K562 (cell line): ENCODE measurements at regions not wholly inside any gene's neighbourhood (a gene's known extent, or its start where the extent isn't known, plus 50 kb on each side); places are given as distances from the start of the nearest gene placed in this dataset.

Experiments used
- ATAC-seq: fragments of 200-7000 bp; cut with Tn5 transposase; 3 replicates; pipeline ENCODE4 v1.9.1; 2020; ENCODE audit warnings: moderate library complexity
- BruUV-seq: library from RNA; stranded (reverse); fragments of 400-500 nt; replicated peaks from 2 replicates; lab custom pipeline; 2021; lab: Mats Ljungman, UMichigan
- CTCF ChIA-PET: fragments of 300-600 bp; formaldehyde crosslinking; extraction: SDS; loops from one replicate; lab custom pipeline; 2021; ENCODE audit warnings: low intra/inter-chr PET ratio; lab: Yijun Ruan, JAX
- POLR2A ChIA-PET: fragments of 300-600, 350-650 bp; sonication (Branson Sonifier 250); formaldehyde crosslinking; extraction: SDS; loops from one replicate; lab custom pipeline; 2021; ENCODE audit warnings: antibody characterized with exemption, inconsistent platforms; lab: Yijun Ruan, JAX
- DNase-seq, 4 experiments: peaks; one replicate each; pipeline versions ENCODE4 v3.0.0 to v3.0.0-alpha.2; 2011 to 2018; ENCODE audit warnings: low spot score in 3 of 4, mixed read lengths in 3 of 4; ENCODE audit errors: extremely low read depth in 1 of 4
- FAIRE-seq: peaks from 2 replicates; lab custom pipeline; 2011; peaks lifted over from hg19 to GRCh38; lab: Jason Lieb, UNC
- H2AFZ ChIP-seq: 2 replicates; pipeline ENCODE4 v1.6.0; 2011; ENCODE audit warnings: low read depth, low read length, control low read depth, inconsistent platforms
- H3K27ac ChIP-seq: fragments of 200-600 bp; 3 replicates; pipeline ENCODE4 v1.8.0; 2011; ENCODE audit warnings: low read depth, mild to moderate bottlenecking, control low read depth, inconsistent platforms, low read length, moderate library complexity, mixed read lengths; ENCODE audit errors: extremely low read depth
- H3K27me3 ChIP-seq, 2 experiments: fragments of 300-600 bp in 1 of 2; 2 replicates in 1 of 2; 3 replicates in 1 of 2; pipeline versions ENCODE4 v1.6.0 to v1.8.0; 2011; ENCODE audit warnings: inconsistent platforms in 2 of 2, low read length in 2 of 2, mild to moderate bottlenecking in 1 of 2, mixed read lengths in 1 of 2, moderate library complexity in 1 of 2; ENCODE audit not compliant: control insufficient read depth in 2 of 2, insufficient read depth in 2 of 2
- H3K36me3 ChIP-seq: fragments of 300-600 bp; 3 replicates; pipeline ENCODE4 v1.8.0; 2011; ENCODE audit warnings: mild to moderate bottlenecking, low read length, inconsistent platforms; ENCODE audit not compliant: control insufficient read depth, insufficient read depth
- H3K4me1 ChIP-seq, 2 experiments: fragments of 200-600 bp in 1 of 2; replicated peaks in 1 of 2; 2 replicates in 1 of 2; 3 replicates in 1 of 2; pipeline versions ENCODE4 v1.5.1 to v1.8.0; 2011; ENCODE audit warnings: inconsistent platforms in 2 of 2, low read length in 2 of 2, mild to moderate bottlenecking in 1 of 2, mixed read lengths in 1 of 2, moderate library complexity in 1 of 2; ENCODE audit not compliant: control insufficient read depth in 2 of 2, insufficient read depth in 2 of 2
- H3K4me2 ChIP-seq: 2 replicates; pipeline ENCODE4 v1.6.1; 2011; ENCODE audit warnings: low read length, control low read depth, inconsistent platforms, mixed read lengths; ENCODE audit not compliant: insufficient read depth
- H3K4me3 ChIP-seq: fragments of 200-600 bp; sonication (generic), shearing (Covaris generic); 2 replicates; pipeline ENCODE4 v1.5.1; 2016; ENCODE audit warnings: control low read depth, inconsistent platforms
- H3K79me2 ChIP-seq: fragments of 200-600 bp; 3 replicates; pipeline ENCODE4 v1.8.0; 2011; ENCODE audit warnings: low read length, inconsistent platforms; ENCODE audit not compliant: control insufficient read depth, insufficient read depth
- H3K9ac ChIP-seq, 2 experiments: 2 replicates each; pipeline versions ENCODE4 v1.6.0 to v1.6.1; 2011; ENCODE audit warnings: low read depth in 2 of 2, low read length in 2 of 2, control low read depth in 1 of 2, inconsistent platforms in 1 of 2, mild to moderate bottlenecking in 1 of 2, mixed read lengths in 1 of 2; ENCODE audit not compliant: insufficient read depth in 1 of 2
- H3K9me1 ChIP-seq: one replicate; pipeline ENCODE4 v1.6.0; 2011; ENCODE audit warnings: inconsistent platforms, mild to moderate bottlenecking, low read length, moderate library complexity; ENCODE audit not compliant: control insufficient read depth, insufficient read depth
- H3K9me3 ChIP-seq: replicated peaks from 2 replicates; pipeline ENCODE4 v1.5.1; 2011; ENCODE audit warnings: low read depth, low read length, inconsistent platforms; ENCODE audit not compliant: control insufficient read depth, insufficient read depth
- H4K20me1 ChIP-seq: replicated peaks from 2 replicates; pipeline ENCODE4 v1.6.1; 2011; ENCODE audit warnings: low read length, inconsistent platforms, mixed read lengths; ENCODE audit not compliant: control insufficient read depth, insufficient read depth
- ASH1L ChIP-seq: fragments of 450-650 bp; IDR thresholded peaks from 2 replicates; pipeline ENCODE4 v1.6.1; 2018; ENCODE audit warnings: borderline replicate concordance, mild to moderate bottlenecking, low read depth; ENCODE audit not compliant: partially characterized antibody
- ATF6 ChIP-seq: sonication (generic); formaldehyde crosslinking; IDR thresholded peaks from 2 replicates; pipeline ENCODE4 v1.4.0; 2020; ENCODE audit warnings: mild to moderate bottlenecking, missing genetic modification reagents
- DDX20 ChIP-seq: fragments of 450-650 bp; IDR thresholded peaks from 2 replicates; pipeline ENCODE4 v1.6.1; 2016; ENCODE audit warnings: missing genetic modification characterization, low read depth, mild to moderate bottlenecking, missing compliant biosample characterization, moderate library complexity
- ETV5 ChIP-seq: sonication (generic); formaldehyde crosslinking; IDR thresholded peaks from 2 replicates; pipeline ENCODE4 v1.4.0; 2020; ENCODE audit warnings: low read depth, mild to moderate bottlenecking, missing genetic modification reagents
- ID3 ChIP-seq, 2 experiments: fragments of 250-450 bp in 1 of 2; fragments of 450-650 bp in 1 of 2; sonication (Bioruptor Pico) in 1 of 2; IDR thresholded peaks; 2 replicates each; pipeline versions ENCODE4 v1.6.1 to v1.8.0; 2016 to 2021; ENCODE audit warnings: mild to moderate bottlenecking in 2 of 2, moderate library complexity in 2 of 2, missing compliant biosample characterization in 1 of 2, missing genetic modification characterization in 1 of 2
- NFIX ChIP-seq: fragments of 250-450 bp; sonication (Bioruptor Pico); IDR thresholded peaks from 2 replicates; pipeline ENCODE4 v1.4.0; 2020; ENCODE audit warnings: low read depth, mild to moderate bottlenecking, moderate library complexity
- RUNX1 ChIP-seq: sonication (generic); IDR thresholded peaks from 2 replicates; pipeline ENCODE4 v1.6.1; 2016; ENCODE audit warnings: antibody characterized with exemption, low read depth
- TFE3 ChIP-seq: fragments of 450-650 bp; formaldehyde crosslinking; IDR thresholded peaks from 2 replicates; pipeline ENCODE4 v1.4.0; 2020; ENCODE audit warnings: mild to moderate bottlenecking, mixed read lengths
- THAP12 ChIP-seq: fragments of 250-450 bp; sonication (Bioruptor Pico); IDR thresholded peaks from 2 replicates; pipeline ENCODE4 v1.9.0; 2021; ENCODE audit warnings: mild to moderate bottlenecking, inconsistent platforms
- TRIM24 ChIP-seq, 2 experiments: fragments of 450-650 bp; IDR thresholded peaks; 2 replicates each; pipeline ENCODE4 v1.6.1; 2016
- U2AF2 ChIP-seq: fragments of 200-400 bp; formaldehyde crosslinking; optimal IDR thresholded peaks from 2 replicates; pipeline ENCODE3; 2017; ENCODE audit warnings: low read depth, mild to moderate bottlenecking, low read length
- YY1 ChIP-seq, 3 experiments: IDR thresholded peaks; 2 replicates each; pipeline ENCODE4 v1.6.1; 2011; ENCODE audit warnings: low read length in 2 of 3, mild to moderate bottlenecking in 2 of 3, moderate library complexity in 2 of 3, borderline replicate concordance in 1 of 3, control low read depth in 1 of 3, low read depth in 1 of 3; ENCODE audit not compliant: insufficient read depth in 3 of 3, insufficient replicate concordance in 2 of 3, control insufficient read depth in 1 of 3, insufficient read length in 1 of 3; ENCODE audit errors: extremely low read depth in 1 of 3
- ZBED1 ChIP-seq: IDR thresholded peaks from 2 replicates; pipeline ENCODE4 v1.6.1; 2014
- ZNF146 ChIP-seq: IDR thresholded peaks from one replicate; pipeline ENCODE4 v1.6.1; 2018; ENCODE audit warnings: missing compliant biosample characterization; ENCODE audit not compliant: unreplicated experiment
- ZNF23 ChIP-seq: fragments of 250-450 bp; sonication (Bioruptor Pico); IDR thresholded peaks from 2 replicates; pipeline ENCODE4 v1.4.0; 2020; ENCODE audit warnings: mild to moderate bottlenecking
- ZNF408 ChIP-seq: fragments of 250-450 bp; sonication (Bioruptor Pico); IDR thresholded peaks from 2 replicates; pipeline ENCODE4 v1.4.0; 2020; ENCODE audit warnings: low read depth, mild to moderate bottlenecking, moderate library complexity
- ZNF766 ChIP-seq: fragments of 200-800 bp; sonication (Bioruptor generic); conservative IDR thresholded peaks from 2 replicates; pipeline ENCODE4 v1.6.1; 2016; ENCODE audit warnings: missing genetic modification characterization, missing compliant biosample characterization
- WGBS: fragments of 100-300 bp; shearing (Covaris generic); methylation state at CpG from one replicate; pipeline ENCODE4 v1.1.6; 2016; ENCODE audit warnings: low coverage, mixed read lengths; ENCODE audit not compliant: insufficient coverage; ENCODE audit errors: missing lambda C conversion rate; 5-methylcytosine and 5-hydroxymethylcytosine counted together
- in situ Hi-C: fragments of 300-500 bp; cut with MboI; formaldehyde crosslinking; loops from 4 replicates; pipeline ENCODE4 v1.15.0; 2018; ENCODE audit warnings: inconsistent platforms, mixed read lengths
- intact Hi-C: fragments of 100-400 bp; cut with micrococcal nuclease; formaldehyde crosslinking; loops from 2 replicates; pipeline ENCODE4 v1.14.2; 2022

- in situ Hi-C loops = no loop called here
- no peaks in the 10 kb centered on the region for H3K9me1 ChIP-seq
- no peak overlapping the region for H3K27ac ChIP-seq
- H3K4me1 ChIP-seq = no peaks in the 10 kb centered on the region
- H3K9ac ChIP-seq = no peak overlapping the region
- ATAC-seq = no peak
- no TSS peak for BruUV-seq
- 0% methylated on average over 1 of the region's 1 CpG for WGBS
- no peak overlapping the region for H2AFZ ChIP-seq
- no peak overlapping the region for H3K4me3 ChIP-seq
- no peak for FAIRE-seq
- H4K20me1 ChIP-seq = no peaks in the 10 kb centered on the region
- ChIA-PET POLR2A (no interaction called here), CTCF (no interaction called here)
- no peak overlapping the region for H3K4me2 ChIP-seq
- intact Hi-C loops = no loop called here
- no peaks in the 10 kb centered on the region for H3K79me2 ChIP-seq
- no peaks in the 10 kb centered on the region for H3K9me3 ChIP-seq
- H3K27me3 ChIP-seq = no peaks in the 10 kb centered on the region
- no peaks in the 10 kb centered on the region for H3K36me3 ChIP-seq
- DNase-seq = no peak
- no peak for TF ChIP-seq THAP12 (CRISPR knock-in tag)
- no peak for TF ChIP-seq ZNF408 (CRISPR knock-in tag)
- TF ChIP-seq RUNX1 = no peak
- TF ChIP-seq ASH1L = no peak
- no peak for TF ChIP-seq TRIM24 (IDR thresholded peaks at IDR 0.05)
- TF ChIP-seq TFE3 (CRISPR knock-in tag) = no peak
- no peak for TF ChIP-seq ZNF766 (CRISPR knock-in tag)
- TF ChIP-seq ZNF23 (CRISPR knock-in tag) = no peak
- no peak for TF ChIP-seq U2AF2
- TF ChIP-seq ZNF146 (CRISPR knock-in tag) = no peak
- TF ChIP-seq ETV5 (CRISPR knock-in tag) = no peak
- no peak for TF ChIP-seq ID3 (CRISPR knock-in tag; IDR thresholded peaks at IDR 0.05)
- TF ChIP-seq ID3 (tag; IDR thresholded peaks at IDR 0.05) = no peak
- no peak for TF ChIP-seq ATF6 (CRISPR knock-in tag)
- TF ChIP-seq DDX20 (tag) = no peak
- TF ChIP-seq YY1 (IDR thresholded peaks at IDR 0.05; ENCODE audit: borderline replicate concordance in 1 of 3, control insufficient read depth in 1 of 3, extremely low read depth in 1 of 3, insufficient read depth in 3 of 3, insufficient read length in 1 of 3, insufficient replicate concordance in 2 of 3, low read depth in 1 of 3, low read length in 2 of 3) = no peak
- TF ChIP-seq NFIX (CRISPR knock-in tag) = no peak
- no peak for TF ChIP-seq ZBED1
Observed at GRCh38 chr4:114062499-114062898, 83.1 kb upstream of the ARSJ start.
